GM12873 (cell line): ENCODE measurements at regions not wholly inside any gene's neighbourhood (a gene's known extent, or its start where the extent isn't known, plus 50 kb on each side); places are given as distances from the start of the nearest gene placed in this dataset.

ENCODE experiments used
- TF ChIP-seq, protein P1 (sequence below): IDR thresholded peaks from 2 replicates; pipeline ENCODE4 v1.5.1; 2012; ENCODE audit warnings: low read depth, mild to moderate bottlenecking, moderate library complexity, low read length, control low read depth; ENCODE audit not compliant: insufficient read depth; ENCODE audit errors: missing control alignments

- TF ChIP-seq, protein P1, sequence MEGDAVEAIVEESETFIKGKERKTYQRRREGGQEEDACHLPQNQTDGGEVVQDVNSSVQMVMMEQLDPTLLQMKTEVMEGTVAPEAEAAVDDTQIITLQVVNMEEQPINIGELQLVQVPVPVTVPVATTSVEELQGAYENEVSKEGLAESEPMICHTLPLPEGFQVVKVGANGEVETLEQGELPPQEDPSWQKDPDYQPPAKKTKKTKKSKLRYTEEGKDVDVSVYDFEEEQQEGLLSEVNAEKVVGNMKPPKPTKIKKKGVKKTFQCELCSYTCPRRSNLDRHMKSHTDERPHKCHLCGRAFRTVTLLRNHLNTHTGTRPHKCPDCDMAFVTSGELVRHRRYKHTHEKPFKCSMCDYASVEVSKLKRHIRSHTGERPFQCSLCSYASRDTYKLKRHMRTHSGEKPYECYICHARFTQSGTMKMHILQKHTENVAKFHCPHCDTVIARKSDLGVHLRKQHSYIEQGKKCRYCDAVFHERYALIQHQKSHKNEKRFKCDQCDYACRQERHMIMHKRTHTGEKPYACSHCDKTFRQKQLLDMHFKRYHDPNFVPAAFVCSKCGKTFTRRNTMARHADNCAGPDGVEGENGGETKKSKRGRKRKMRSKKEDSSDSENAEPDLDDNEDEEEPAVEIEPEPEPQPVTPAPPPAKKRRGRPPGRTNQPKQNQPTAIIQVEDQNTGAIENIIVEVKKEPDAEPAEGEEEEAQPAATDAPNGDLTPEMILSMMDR, result no peak
Measured at GRCh38 chrX:22347491-22347890, 74.8 kb downstream of the CBLL2 start.

GRCh38 chrX:22349116-22349515 is 76.4 kb downstream of the CBLL2 start:
- TF ChIP-seq, protein P1, result no peak

DNA sequence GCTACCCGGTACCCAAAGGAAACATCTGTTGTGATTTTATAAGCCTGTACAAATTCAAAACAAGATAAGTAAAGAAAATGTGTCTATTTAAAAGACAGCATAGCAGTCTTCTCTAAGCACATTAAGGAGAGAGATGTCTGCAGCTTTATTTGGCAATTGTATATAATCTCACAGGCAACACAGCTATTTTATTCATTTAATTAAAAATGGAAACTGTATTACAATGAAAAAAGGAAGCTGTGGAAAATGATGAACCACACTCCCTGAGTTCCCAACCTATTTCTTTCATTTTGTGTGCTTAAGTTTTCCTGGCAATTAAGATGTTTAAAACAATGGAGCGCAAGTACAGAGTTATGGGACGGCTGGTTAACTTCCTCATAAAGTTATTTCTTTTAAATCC is 78.4 kb downstream of the CBLL2 start:
- TF ChIP-seq, protein P1, result no peak

DNA sequence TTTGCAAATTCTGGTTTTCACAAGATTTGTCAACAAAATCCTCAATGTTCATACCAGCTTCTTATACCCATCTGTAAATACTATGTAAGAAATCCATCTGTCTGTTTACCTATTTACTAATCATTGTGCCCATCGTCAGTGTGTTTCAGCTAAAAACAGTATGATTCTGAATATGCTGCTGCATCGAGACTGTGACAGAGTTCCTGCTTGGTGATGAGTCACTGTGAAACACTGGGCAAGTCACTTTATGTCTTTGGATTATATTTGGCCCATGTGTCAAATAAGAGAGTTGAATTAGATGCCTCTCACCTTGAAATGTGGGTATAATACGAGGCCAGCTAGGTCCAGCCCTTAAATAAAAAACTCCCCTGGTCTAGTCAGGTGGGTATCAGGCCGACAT is 79.3 kb downstream of the CBLL2 start:
- TF ChIP-seq, protein P1, result no peak

DNA sequence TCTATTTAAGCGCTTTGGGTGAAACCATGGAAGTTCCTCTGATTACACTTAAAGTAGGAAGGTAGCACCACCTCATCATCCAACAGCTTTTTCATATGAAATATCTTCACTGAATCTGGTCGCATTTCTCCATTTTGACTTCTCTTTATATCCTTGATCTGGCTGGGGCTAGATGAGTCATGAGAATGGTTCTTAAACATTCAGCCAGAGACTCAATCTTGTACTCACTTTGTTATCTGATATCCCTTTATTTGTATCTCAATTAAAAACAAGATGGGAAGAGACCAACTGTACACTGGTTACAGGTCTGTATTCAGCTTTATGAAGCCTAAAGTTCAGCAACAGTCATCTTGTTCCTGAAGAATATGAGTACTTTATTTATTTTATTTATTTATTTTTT is 84.9 kb downstream of the CBLL2 start:
- TF ChIP-seq, protein P1, result no peak

- TF ChIP-seq, protein P1, result no peak
Measured at GRCh38 chrX:22360129-22360528, 87.4 kb downstream of the CBLL2 start.

DNA sequence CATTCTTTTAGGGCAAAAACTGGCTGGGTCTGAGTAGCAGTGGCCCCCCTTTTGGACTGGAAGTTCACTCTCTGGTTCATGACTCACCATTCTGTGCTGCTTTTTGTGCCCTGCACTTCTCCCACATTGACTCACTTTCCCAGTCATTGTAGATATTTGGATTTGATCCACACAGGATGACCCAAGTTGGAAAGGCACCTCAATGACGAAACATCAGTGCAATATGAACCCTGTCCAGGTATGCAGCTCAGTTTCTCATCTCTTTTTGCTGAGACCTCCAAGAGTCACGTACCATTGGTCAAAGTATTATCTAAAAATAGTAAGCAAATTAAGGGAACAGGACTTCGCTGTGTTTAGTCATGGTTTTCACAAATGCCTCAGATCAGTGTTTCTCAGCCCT is 92.7 kb downstream of the CBLL2 start:
- TF ChIP-seq, protein P1, result no peak
